A549 (cell line): ENCODE measurements at regions not wholly inside any gene's neighbourhood (a gene's known extent, or its start where the extent isn't known, plus 50 kb on each side); places are given as distances from the start of the nearest gene placed in this dataset.

Source experiments
- ATAC-seq, 2 experiments: fragments of 200-7000 bp in 1 of 2; fragments of >200 bp in 1 of 2; cut with Nextera tagmentation in 1 of 2; cut with Tn5 transposase in 1 of 2; 3 replicates each; pipeline versions ENCODE4 v1.8.0 to v1.9.1; 2018 to 2020; ENCODE audit warnings: mild to moderate bottlenecking in 1 of 2, moderate library complexity in 1 of 2
- CTCF ChIA-PET: fragments of 300-600 bp; sonication (Branson Sonifier 250); formaldehyde crosslinking; extraction: SDS; loops from one replicate; lab custom pipeline; 2021; ENCODE audit warnings: antibody characterized with exemption, inconsistent platforms; lab: Yijun Ruan, JAX
- POLR2A ChIA-PET: fragments of 350-600 bp; formaldehyde crosslinking; extraction: SDS; loops from one replicate; lab custom pipeline; 2021; ENCODE audit warnings: antibody characterized with exemption, inconsistent platforms; lab: Yijun Ruan, JAX
- DNase-seq, 2 experiments: peaks; one replicate each; pipeline versions ENCODE4 v3.0.0 to v3.0.0-alpha.2; 2011 to 2016; ENCODE audit warnings: low read depth in 1 of 2, low spot score in 1 of 2
- FAIRE-seq: peaks from 2 replicates; lab custom pipeline; 2011; peaks lifted over from hg19 to GRCh38; lab: Jason Lieb, UNC
- H3K27ac ChIP-seq, 2 experiments: fragments of >200 bp; sonication (Bioruptor Twin); formaldehyde crosslinking; 3 replicates each; pipeline ENCODE4 v1.5.1; 2016 to 2017
- H3K4me1 ChIP-seq: fragments of >200 bp; sonication (Bioruptor Twin); formaldehyde crosslinking; 3 replicates; pipeline ENCODE4 v1.6.1; 2016
- H3K4me2 ChIP-seq: fragments of >200 bp; sonication (Bioruptor Twin); formaldehyde crosslinking; 3 replicates; pipeline ENCODE4 v1.6.1; 2016
- H3K4me3 ChIP-seq: fragments of >200 bp; sonication (Bioruptor Twin); formaldehyde crosslinking; 3 replicates; pipeline ENCODE4 v1.5.1; 2016
- H3K9me3 ChIP-seq: fragments of >200 bp; sonication (Bioruptor Twin); formaldehyde crosslinking; 3 replicates; pipeline ENCODE4 v1.6.1; 2016
- BHLHE40 ChIP-seq: IDR thresholded peaks from 2 replicates; pipeline ENCODE4 v1.6.1; 2012; ENCODE audit warnings: low read depth, low read length, inconsistent platforms
- EHF ChIP-seq: fragments of 250-450 bp; sonication (Bioruptor Pico); IDR thresholded peaks from 2 replicates; pipeline ENCODE4 v1.5.0; 2020; ENCODE audit warnings: mild to moderate bottlenecking
- EP300 ChIP-seq, 2 experiments: fragments of >200 bp; sonication (Bioruptor Twin); formaldehyde crosslinking; IDR thresholded peaks; 2 replicates in 1 of 2; 3 replicates in 1 of 2; pipeline ENCODE4 v1.6.1; 2016 to 2017
- FOSL2 ChIP-seq, 2 experiments: fragments of 450-650 bp in 1 of 2; fragments of >200 bp in 1 of 2; sonication (Bioruptor Twin) in 1 of 2; formaldehyde crosslinking; IDR thresholded peaks; 2 replicates each; pipeline versions ENCODE4 v1.5.0 to v1.6.1; 2016 to 2020; ENCODE audit warnings: mild to moderate bottlenecking in 1 of 2, moderate library complexity in 1 of 2
- HDAC2 ChIP-seq: fragments of 200-600 bp; sonication (generic); IDR thresholded peaks from 2 replicates; pipeline ENCODE4 v1.6.1; 2016
- HOXA7 ChIP-seq: fragments of 250-450 bp; sonication (Bioruptor Pico); IDR thresholded peaks from 2 replicates; pipeline ENCODE4 v1.5.0; 2020; ENCODE audit warnings: mild to moderate bottlenecking, moderate library complexity
- JUN ChIP-seq, 2 experiments: fragments of >200 bp; sonication (Bioruptor Twin); formaldehyde crosslinking; IDR thresholded peaks; 2 replicates in 1 of 2; 3 replicates in 1 of 2; pipeline ENCODE4 v1.6.1; 2016 to 2017
- MAFK ChIP-seq: fragments of 450-650 bp; IDR thresholded peaks from 2 replicates; pipeline ENCODE4 v1.6.1; 2014; ENCODE audit not compliant: partially characterized antibody
- MAZ ChIP-seq: fragments of 150-350 bp; IDR thresholded peaks from 2 replicates; pipeline ENCODE4 v1.6.1; 2014; ENCODE audit warnings: antibody characterized with exemption, low read depth, low read length, borderline replicate concordance
- NFE2L2 ChIP-seq: fragments of 150-350 bp; conservative IDR thresholded peaks from 2 replicates; pipeline ENCODE4 v1.6.1; 2014; ENCODE audit warnings: low read length
- NPAS2 ChIP-seq: fragments of 250-450 bp; sonication (Bioruptor Pico); IDR thresholded peaks from 2 replicates; pipeline ENCODE4 v1.8.0; 2022; ENCODE audit warnings: mild to moderate bottlenecking, moderate library complexity, borderline replicate concordance
- POLR2A ChIP-seq: IDR thresholded peaks from 2 replicates; pipeline ENCODE4 v1.6.1; 2012; ENCODE audit warnings: mild to moderate bottlenecking, low read length
- POLR2AphosphoS2 ChIP-seq: conservative IDR thresholded peaks from 2 replicates; pipeline ENCODE4 v1.6.1; 2012; ENCODE audit warnings: low read length, improper control_type of control experiment, inconsistent platforms
- RCOR1 ChIP-seq: fragments of 150-350 bp; IDR thresholded peaks from 2 replicates; pipeline ENCODE4 v1.6.1; 2014; ENCODE audit warnings: antibody characterized with exemption, low read length, low read depth
- RFX5 ChIP-seq: fragments of 450-650 bp; IDR thresholded peaks from 2 replicates; pipeline ENCODE4 v1.7.1; 2014; ENCODE audit warnings: antibody characterized with exemption, mild to moderate bottlenecking, moderate library complexity
- SMC3 ChIP-seq: fragments of >200 bp; sonication (Bioruptor Twin); formaldehyde crosslinking; IDR thresholded peaks from 3 replicates; pipeline ENCODE4 v1.6.1; 2018; ENCODE audit warnings: inconsistent platforms
- TFCP2L1 ChIP-seq: fragments of 250-450 bp; sonication (Bioruptor Pico); IDR thresholded peaks from 2 replicates; pipeline ENCODE4 v1.5.0; 2021; ENCODE audit warnings: mild to moderate bottlenecking
- ZNF302 ChIP-seq: fragments of 250-450 bp; sonication (Bioruptor Pico); IDR thresholded peaks from 2 replicates; pipeline ENCODE4 v1.9.0; 2021; ENCODE audit warnings: inconsistent platforms, mild to moderate bottlenecking, moderate library complexity
- ZSCAN20 ChIP-seq: fragments of 250-450 bp; sonication (Bioruptor Pico); IDR thresholded peaks from 2 replicates; pipeline ENCODE4 v1.8.0; 2022; ENCODE audit warnings: mild to moderate bottlenecking, moderate library complexity
- WGBS: methylation state at CpG from one replicate; pipeline ENCODE4 v1.1.6; 2017; ENCODE audit errors: missing lambda C conversion rate; 5-methylcytosine and 5-hydroxymethylcytosine counted together
- TF ChIP-seq, protein P1 (sequence below): fragments of 250-450 bp; sonication (Bioruptor Pico); IDR thresholded peaks from 2 replicates; pipeline ENCODE4 v1.5.0; 2021; ENCODE audit warnings: mild to moderate bottlenecking, moderate library complexity, borderline replicate concordance
- TF ChIP-seq, protein P2 (sequence below): fragments of 150-350 bp; IDR thresholded peaks from 2 replicates; pipeline ENCODE4 v1.6.1; 2014; ENCODE audit warnings: low read depth, mild to moderate bottlenecking, low read length
- TF ChIP-seq, protein P3 (sequence below): fragments of >200 bp; sonication (Bioruptor Twin); formaldehyde crosslinking; IDR thresholded peaks from 3 replicates; pipeline ENCODE4 v1.5.1; 2016
- TF ChIP-seq, protein P4 (sequence below): fragments of 250-450 bp; sonication (Bioruptor Pico); IDR thresholded peaks from 2 replicates; pipeline ENCODE4 v1.5.0; 2020; ENCODE audit warnings: low read depth, mild to moderate bottlenecking, moderate library complexity

DNA sequence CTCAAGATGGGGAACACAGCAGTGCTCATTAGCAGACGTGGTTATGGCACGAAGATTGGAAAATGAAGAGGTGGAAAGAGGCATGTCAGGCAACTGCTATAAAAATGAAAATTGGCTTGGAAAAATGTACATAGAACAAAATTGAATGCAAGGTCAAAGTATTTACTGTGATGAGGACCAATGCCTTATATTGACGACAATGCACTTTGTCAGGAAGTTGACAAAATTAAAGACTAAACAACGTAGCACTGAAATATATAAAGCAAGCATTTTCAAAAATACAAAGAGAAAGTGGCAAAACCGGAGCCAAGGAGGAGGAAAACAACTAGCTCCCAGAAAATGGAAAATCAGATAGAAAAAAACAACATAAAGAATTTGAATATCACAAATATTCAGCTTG lies 113.7 kb upstream of the SGCG start:
- no peak for DNase-seq
- no peak overlapping the region for H3K27ac ChIP-seq
- no peak for ATAC-seq
- no peak overlapping the region for H3K4me3 ChIP-seq
- 34% methylated on average over 5 of the region's 5 CpGs for WGBS
- ChIA-PET POLR2A (no interaction called here), CTCF (no interaction called here)
- TF ChIP-seq MAZ (no peak), MAFK (peak; percentile 28), EHF (CRISPR knock-in tag) (no peak)
- H3K9me3 ChIP-seq: no peaks in the 10 kb centered on the region
- no peak overlapping the region for H3K4me2 ChIP-seq
- FAIRE-seq: no peak
- no peaks in the 10 kb centered on the region for H3K4me1 ChIP-seq

DNA sequence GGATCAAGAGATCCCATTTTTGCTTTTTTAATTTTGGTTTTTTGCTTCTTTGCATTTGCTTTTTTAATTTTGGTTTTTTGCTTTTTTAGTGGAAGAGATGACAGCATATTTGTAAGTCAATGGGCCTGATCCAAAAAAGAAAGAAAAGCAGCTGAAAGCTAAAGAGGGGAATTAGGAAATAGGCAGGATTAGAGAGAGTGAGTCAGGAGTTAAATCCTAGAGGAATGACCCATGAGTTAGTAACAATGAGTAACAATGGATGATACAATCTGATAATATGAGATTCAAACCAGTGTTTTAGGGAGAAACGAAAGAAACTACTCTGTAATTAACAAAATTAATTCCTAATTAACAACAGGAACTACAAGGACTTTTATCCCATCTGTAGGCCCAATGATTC lies 111.2 kb upstream of the SGCG start:
- ATAC-seq (no peak), DNase-seq (no peak), FAIRE-seq (no peak)
- no peak for TF ChIP-seq ZNF302
- TF ChIP-seq RCOR1: no peak
- TF ChIP-seq, protein P1, sequence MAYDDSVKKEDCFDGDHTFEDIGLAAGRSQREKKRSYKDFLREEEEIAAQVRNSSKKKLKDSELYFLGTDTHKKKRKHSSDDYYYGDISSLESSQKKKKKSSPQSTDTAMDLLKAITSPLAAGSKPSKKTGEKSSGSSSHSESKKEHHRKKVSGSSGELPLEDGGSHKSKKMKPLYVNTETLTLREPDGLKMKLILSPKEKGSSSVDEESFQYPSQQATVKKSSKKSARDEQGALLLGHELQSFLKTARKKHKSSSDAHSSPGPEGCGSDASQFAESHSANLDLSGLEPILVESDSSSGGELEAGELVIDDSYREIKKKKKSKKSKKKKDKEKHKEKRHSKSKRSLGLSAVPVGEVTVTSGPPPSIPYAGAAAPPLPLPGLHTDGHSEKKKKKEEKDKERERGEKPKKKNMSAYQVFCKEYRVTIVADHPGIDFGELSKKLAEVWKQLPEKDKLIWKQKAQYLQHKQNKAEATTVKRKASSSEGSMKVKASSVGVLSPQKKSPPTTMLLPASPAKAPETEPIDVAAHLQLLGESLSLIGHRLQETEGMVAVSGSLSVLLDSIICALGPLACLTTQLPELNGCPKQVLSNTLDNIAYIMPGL (CRISPR knock-in tag): no peak
- no peak for TF ChIP-seq POLR2AphosphoS2
- TF ChIP-seq MAFK: no peak
- no peak for TF ChIP-seq HOXA7
- no peak for TF ChIP-seq FOSL2 (IDR thresholded peaks at IDR 0.05)
- TF ChIP-seq FOSL2 (CRISPR knock-in tag; IDR thresholded peaks at IDR 0.05): no peak
- TF ChIP-seq JUN (IDR thresholded peaks at IDR 0.05): no peak
- ChIA-PET CTCF (no interaction called here), POLR2A (no interaction called here)
- Histone ChIP-seq H3K27ac (no peak overlapping the region), H3K9me3 (no peaks in the 10 kb centered on the region), H3K4me1 (no peaks in the 10 kb centered on the region), H3K4me2 (no peak overlapping the region), H3K4me3 (no peak overlapping the region)
- 4% methylated on average over 1 of the region's 1 CpG for WGBS

DNA sequence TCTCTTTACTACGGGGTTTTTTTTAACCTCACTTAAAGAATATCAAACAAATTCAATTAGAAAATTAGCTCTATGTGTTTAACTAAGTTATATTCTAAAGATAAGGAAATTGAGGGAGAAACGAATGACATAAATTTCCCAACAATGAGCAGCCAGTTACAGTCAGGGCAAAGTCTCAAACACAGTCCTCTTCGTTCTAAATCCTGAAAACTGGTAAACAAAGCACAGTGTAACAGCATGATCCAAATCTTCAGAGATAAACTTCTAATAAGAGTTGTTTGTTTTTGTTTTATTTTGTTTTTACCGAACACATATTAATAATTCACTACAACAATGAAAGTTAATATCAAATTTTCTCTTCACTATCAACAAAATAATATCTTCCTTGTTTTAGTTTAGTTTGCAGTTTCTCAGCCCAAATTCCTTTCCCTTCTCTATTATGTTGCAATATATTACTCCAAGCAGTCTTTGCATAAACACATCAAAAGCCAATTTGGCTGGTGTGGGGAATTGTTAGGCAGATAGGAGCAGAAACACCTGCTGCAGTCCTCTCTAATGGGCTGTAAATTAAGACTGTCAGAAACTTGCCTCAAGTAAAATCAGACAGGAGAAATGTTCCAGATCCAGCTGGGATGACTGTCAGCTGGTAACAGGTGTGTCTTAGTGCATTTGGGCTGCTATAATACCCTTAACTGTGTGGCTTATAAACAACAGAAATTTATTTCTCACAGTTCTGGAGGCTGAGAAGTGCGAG lies 106.5 kb upstream of the SGCG start:
- no peak overlapping the region for H3K4me2 ChIP-seq
- TF ChIP-seq POLR2AphosphoS2: no peak
- TF ChIP-seq EP300 (IDR thresholded peaks at IDR 0.05): no peak
- no peak for TF ChIP-seq SMC3
- no peak for TF ChIP-seq HDAC2
- TF ChIP-seq NPAS2: no peak
- no peak for TF ChIP-seq NFE2L2
- TF ChIP-seq MAFK: no peak
- no peak for TF ChIP-seq FOSL2 (IDR thresholded peaks at IDR 0.05)
- TF ChIP-seq FOSL2 (CRISPR knock-in tag; IDR thresholded peaks at IDR 0.05): no peak
- no peak for TF ChIP-seq RFX5
- TF ChIP-seq POLR2A: no peak
- no peak for TF ChIP-seq BHLHE40
- no peak for TF ChIP-seq ZSCAN20 (CRISPR knock-in tag)
- TF ChIP-seq, protein P2, sequence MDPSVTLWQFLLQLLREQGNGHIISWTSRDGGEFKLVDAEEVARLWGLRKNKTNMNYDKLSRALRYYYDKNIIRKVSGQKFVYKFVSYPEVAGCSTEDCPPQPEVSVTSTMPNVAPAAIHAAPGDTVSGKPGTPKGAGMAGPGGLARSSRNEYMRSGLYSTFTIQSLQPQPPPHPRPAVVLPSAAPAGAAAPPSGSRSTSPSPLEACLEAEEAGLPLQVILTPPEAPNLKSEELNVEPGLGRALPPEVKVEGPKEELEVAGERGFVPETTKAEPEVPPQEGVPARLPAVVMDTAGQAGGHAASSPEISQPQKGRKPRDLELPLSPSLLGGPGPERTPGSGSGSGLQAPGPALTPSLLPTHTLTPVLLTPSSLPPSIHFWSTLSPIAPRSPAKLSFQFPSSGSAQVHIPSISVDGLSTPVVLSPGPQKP: no peak
- no peak for TF ChIP-seq TFCP2L1 (CRISPR knock-in tag)
- no peak for TF ChIP-seq MAZ
- TF ChIP-seq, protein P3, sequence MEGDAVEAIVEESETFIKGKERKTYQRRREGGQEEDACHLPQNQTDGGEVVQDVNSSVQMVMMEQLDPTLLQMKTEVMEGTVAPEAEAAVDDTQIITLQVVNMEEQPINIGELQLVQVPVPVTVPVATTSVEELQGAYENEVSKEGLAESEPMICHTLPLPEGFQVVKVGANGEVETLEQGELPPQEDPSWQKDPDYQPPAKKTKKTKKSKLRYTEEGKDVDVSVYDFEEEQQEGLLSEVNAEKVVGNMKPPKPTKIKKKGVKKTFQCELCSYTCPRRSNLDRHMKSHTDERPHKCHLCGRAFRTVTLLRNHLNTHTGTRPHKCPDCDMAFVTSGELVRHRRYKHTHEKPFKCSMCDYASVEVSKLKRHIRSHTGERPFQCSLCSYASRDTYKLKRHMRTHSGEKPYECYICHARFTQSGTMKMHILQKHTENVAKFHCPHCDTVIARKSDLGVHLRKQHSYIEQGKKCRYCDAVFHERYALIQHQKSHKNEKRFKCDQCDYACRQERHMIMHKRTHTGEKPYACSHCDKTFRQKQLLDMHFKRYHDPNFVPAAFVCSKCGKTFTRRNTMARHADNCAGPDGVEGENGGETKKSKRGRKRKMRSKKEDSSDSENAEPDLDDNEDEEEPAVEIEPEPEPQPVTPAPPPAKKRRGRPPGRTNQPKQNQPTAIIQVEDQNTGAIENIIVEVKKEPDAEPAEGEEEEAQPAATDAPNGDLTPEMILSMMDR: no peak
- TF ChIP-seq, protein P4, sequence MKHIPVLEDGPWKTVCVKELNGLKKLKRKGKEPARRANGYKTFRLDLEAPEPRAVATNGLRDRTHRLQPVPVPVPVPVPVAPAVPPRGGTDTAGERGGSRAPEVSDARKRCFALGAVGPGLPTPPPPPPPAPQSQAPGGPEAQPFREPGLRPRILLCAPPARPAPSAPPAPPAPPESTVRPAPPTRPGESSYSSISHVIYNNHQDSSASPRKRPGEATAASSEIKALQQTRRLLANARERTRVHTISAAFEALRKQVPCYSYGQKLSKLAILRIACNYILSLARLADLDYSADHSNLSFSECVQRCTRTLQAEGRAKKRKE (CRISPR knock-in tag): no peak
- ATAC-seq (no peak), FAIRE-seq (no peak), DNase-seq (no peak)
- WGBS: 9% methylated on average over 5 of the region's 5 CpGs
- H3K9me3 ChIP-seq: no peaks in the 10 kb centered on the region
- CTCF ChIA-PET: no interaction called here
- POLR2A ChIA-PET: no interaction called here
- H3K4me1 ChIP-seq: no peaks in the 10 kb centered on the region
- no peak overlapping the region for H3K27ac ChIP-seq
- H3K4me3 ChIP-seq: no peak overlapping the region
